H1 (cell line): ENCODE measurements at regions not wholly inside any gene's neighbourhood (a gene's known extent, or its start where the extent isn't known, plus 50 kb on each side); places are given as distances from the start of the nearest gene placed in this dataset.

Source experiments
- CTCF ChIP-seq, 3 experiments: IDR thresholded peaks; 1 replicate in 2 of 3; 2 replicates in 1 of 3; pipeline versions ENCODE4 v1.5.1 to v1.6.1; 2011; ENCODE audit warnings: low read length in 3 of 3, mild to moderate bottlenecking in 3 of 3, inconsistent platforms in 2 of 3, low read depth in 1 of 3, moderate library complexity in 1 of 3; ENCODE audit not compliant: insufficient read depth in 1 of 3; ENCODE audit errors: control extremely low read depth in 1 of 3
- EZH2 ChIP-seq: fragments of 200-600 bp; sonication (generic); IDR thresholded peaks from 2 replicates; pipeline ENCODE4 v1.7.1; 2012; ENCODE audit warnings: low read depth, mild to moderate bottlenecking, moderate library complexity, low read length, inconsistent platforms; ENCODE audit not compliant: severe bottlenecking
- FOSL1 ChIP-seq: IDR thresholded peaks from 2 replicates; pipeline ENCODE4 v1.6.1; 2011; ENCODE audit warnings: mild to moderate bottlenecking, low read depth, low read length, moderate library complexity; ENCODE audit not compliant: insufficient read depth
- POLR2AphosphoS5 ChIP-seq: IDR thresholded peaks from 2 replicates; pipeline ENCODE4 v1.6.1; 2011; ENCODE audit warnings: low read depth, low read length
- SIN3A ChIP-seq, 2 experiments: IDR thresholded peaks in 1 of 2; conservative IDR thresholded peaks in 1 of 2; 2 replicates each; pipeline ENCODE4 v1.6.1; 2011 to 2012; ENCODE audit warnings: low read length in 2 of 2, improper control_type of control experiment in 1 of 2, low read depth in 1 of 2, mild to moderate bottlenecking in 1 of 2
- TAF1 ChIP-seq: IDR thresholded peaks from 2 replicates; pipeline ENCODE4 v1.6.1; 2011; ENCODE audit warnings: mild to moderate bottlenecking, low read depth, low read length

- TF ChIP-seq POLR2AphosphoS5 (no peak), CTCF (IDR thresholded peaks at IDR 0.05; ENCODE audit: control extremely low read depth in 1 of 3, insufficient read depth in 1 of 3, low read depth in 1 of 3, low read length in 3 of 3) (no peak), SIN3A (conservative IDR thresholded peaks at IDR 0.05 in 1 of 2, IDR thresholded peaks at IDR 0.05 in 1 of 2; ENCODE audit: low read depth in 1 of 2, low read length in 2 of 2) (no peak), EZH2 (no peak), TAF1 (no peak), FOSL1 (no peak)
Observed at GRCh38 chr9:86749161-86749893, 198.0 kb downstream of the GAS1 start.
